OCI-LY1 (cell line): ENCODE measurements at regions not wholly inside any gene's neighbourhood (a gene's known extent, or its start where the extent isn't known, plus 50 kb on each side); places are given as distances from the start of the nearest gene placed in this dataset.

Experiments
- EZH2 ChIP-seq: fragments of 200-600 bp; sonication (generic), shearing (Covaris generic); IDR thresholded peaks from 2 replicates; pipeline ENCODE4 v1.8.0; 2017; ENCODE audit warnings: borderline replicate concordance, mixed run types, mild to moderate bottlenecking, antibody characterized with exemption, low read length, moderate library complexity, mixed read lengths
- TF ChIP-seq, protein P1 (sequence below): fragments of 200-600 bp; sonication (generic), shearing (Covaris generic); IDR thresholded peaks from 2 replicates; pipeline ENCODE4 v1.5.1; 2017; ENCODE audit warnings: mild to moderate bottlenecking, antibody characterized with exemption, low read length, moderate library complexity, mixed read lengths

DNA sequence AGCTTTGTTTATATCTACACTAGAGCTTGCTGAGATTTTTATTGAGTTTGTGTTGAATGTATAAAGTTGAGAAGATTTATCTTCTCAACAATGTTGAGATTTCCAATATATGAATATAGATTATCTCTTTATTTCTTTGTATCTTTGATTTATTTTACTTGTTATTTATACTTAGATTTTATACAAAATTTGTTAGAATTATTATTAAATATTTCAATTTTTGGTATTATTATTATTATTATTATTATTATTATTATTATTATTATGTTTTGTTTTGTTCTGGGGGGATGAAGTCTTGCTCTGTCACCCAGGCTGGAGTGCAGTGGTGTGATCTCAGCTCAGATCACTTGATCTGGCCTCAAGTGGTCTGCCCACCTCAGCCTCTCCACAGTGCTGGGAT lies 322.5 kb downstream of the PPARGC1A start:
- TF ChIP-seq, protein P1, sequence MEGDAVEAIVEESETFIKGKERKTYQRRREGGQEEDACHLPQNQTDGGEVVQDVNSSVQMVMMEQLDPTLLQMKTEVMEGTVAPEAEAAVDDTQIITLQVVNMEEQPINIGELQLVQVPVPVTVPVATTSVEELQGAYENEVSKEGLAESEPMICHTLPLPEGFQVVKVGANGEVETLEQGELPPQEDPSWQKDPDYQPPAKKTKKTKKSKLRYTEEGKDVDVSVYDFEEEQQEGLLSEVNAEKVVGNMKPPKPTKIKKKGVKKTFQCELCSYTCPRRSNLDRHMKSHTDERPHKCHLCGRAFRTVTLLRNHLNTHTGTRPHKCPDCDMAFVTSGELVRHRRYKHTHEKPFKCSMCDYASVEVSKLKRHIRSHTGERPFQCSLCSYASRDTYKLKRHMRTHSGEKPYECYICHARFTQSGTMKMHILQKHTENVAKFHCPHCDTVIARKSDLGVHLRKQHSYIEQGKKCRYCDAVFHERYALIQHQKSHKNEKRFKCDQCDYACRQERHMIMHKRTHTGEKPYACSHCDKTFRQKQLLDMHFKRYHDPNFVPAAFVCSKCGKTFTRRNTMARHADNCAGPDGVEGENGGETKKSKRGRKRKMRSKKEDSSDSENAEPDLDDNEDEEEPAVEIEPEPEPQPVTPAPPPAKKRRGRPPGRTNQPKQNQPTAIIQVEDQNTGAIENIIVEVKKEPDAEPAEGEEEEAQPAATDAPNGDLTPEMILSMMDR = no peak
- TF ChIP-seq EZH2 = no peak
